ENCODE measurements at regions not wholly inside any gene's neighbourhood (a gene's known extent, or its start where the extent isn't known, plus 50 kb on each side); places are given as distances from the start of the nearest gene placed in this dataset.

GRCh38 chr9:75633451-75634057 is 256.9 kb upstream of the PCSK5 start:
- intact Hi-C loops (cut with micrococcal nuclease; ENCODE audit: unreplicated experiment): no loop called here
- no peak overlapping the region for H3K27ac ChIP-seq (ENCODE audit: low read length)
- no peaks in the 10 kb centered on the region for H3K9me3 ChIP-seq (ENCODE audit: control insufficient read depth, insufficient read depth, low read depth, low read length)
- TF ChIP-seq POLR2AphosphoS5 (IDR thresholded peaks at IDR 0.05; ENCODE audit: low read depth, low read length) (no peak), SIN3A (IDR thresholded peaks at IDR 0.05; ENCODE audit: borderline replicate concordance, insufficient read depth, low read depth, low read length) (no peak), TCF7L2 (IDR thresholded peaks at IDR 0.05; ENCODE audit: low read depth, low read length) (no peak)
- TF ChIP-seq, protein P1, sequence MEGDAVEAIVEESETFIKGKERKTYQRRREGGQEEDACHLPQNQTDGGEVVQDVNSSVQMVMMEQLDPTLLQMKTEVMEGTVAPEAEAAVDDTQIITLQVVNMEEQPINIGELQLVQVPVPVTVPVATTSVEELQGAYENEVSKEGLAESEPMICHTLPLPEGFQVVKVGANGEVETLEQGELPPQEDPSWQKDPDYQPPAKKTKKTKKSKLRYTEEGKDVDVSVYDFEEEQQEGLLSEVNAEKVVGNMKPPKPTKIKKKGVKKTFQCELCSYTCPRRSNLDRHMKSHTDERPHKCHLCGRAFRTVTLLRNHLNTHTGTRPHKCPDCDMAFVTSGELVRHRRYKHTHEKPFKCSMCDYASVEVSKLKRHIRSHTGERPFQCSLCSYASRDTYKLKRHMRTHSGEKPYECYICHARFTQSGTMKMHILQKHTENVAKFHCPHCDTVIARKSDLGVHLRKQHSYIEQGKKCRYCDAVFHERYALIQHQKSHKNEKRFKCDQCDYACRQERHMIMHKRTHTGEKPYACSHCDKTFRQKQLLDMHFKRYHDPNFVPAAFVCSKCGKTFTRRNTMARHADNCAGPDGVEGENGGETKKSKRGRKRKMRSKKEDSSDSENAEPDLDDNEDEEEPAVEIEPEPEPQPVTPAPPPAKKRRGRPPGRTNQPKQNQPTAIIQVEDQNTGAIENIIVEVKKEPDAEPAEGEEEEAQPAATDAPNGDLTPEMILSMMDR (IDR thresholded peaks at IDR 0.05): no peak
- TF ChIP-seq, protein P2, sequence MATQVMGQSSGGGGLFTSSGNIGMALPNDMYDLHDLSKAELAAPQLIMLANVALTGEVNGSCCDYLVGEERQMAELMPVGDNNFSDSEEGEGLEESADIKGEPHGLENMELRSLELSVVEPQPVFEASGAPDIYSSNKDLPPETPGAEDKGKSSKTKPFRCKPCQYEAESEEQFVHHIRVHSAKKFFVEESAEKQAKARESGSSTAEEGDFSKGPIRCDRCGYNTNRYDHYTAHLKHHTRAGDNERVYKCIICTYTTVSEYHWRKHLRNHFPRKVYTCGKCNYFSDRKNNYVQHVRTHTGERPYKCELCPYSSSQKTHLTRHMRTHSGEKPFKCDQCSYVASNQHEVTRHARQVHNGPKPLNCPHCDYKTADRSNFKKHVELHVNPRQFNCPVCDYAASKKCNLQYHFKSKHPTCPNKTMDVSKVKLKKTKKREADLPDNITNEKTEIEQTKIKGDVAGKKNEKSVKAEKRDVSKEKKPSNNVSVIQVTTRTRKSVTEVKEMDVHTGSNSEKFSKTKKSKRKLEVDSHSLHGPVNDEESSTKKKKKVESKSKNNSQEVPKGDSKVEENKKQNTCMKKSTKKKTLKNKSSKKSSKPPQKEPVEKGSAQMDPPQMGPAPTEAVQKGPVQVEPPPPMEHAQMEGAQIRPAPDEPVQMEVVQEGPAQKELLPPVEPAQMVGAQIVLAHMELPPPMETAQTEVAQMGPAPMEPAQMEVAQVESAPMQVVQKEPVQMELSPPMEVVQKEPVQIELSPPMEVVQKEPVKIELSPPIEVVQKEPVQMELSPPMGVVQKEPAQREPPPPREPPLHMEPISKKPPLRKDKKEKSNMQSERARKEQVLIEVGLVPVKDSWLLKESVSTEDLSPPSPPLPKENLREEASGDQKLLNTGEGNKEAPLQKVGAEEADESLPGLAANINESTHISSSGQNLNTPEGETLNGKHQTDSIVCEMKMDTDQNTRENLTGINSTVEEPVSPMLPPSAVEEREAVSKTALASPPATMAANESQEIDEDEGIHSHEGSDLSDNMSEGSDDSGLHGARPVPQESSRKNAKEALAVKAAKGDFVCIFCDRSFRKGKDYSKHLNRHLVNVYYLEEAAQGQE (IDR thresholded peaks at IDR 0.05; ENCODE audit: insufficient read depth in 1 of 2, low read depth in 2 of 2, low read length in 1 of 2): no peak
- no peaks in the 10 kb centered on the region for H3K27me3 ChIP-seq (ENCODE audit: control insufficient read depth, insufficient read depth, low read length)
- CTCF ChIA-PET: no interaction called here
- BruUV-seq (replicated peaks): no TSS peak
- H3K4me1 ChIP-seq (ENCODE audit: control insufficient read depth, insufficient read depth, low read length): no peaks in the 10 kb centered on the region
- H3K4me3 ChIP-seq (ENCODE audit: low read depth in 2 of 2, low read length in 2 of 2): no peak overlapping the region
- ATAC-seq (no peak), DNase-seq (ENCODE audit: low read depth, low spot score) (no peak)
- POLR2A ChIA-PET: no interaction called here
- in situ Hi-C loops (cut with HindIII; ENCODE audit: low pct_unique_long_range_greater_than_20kb, low sequenced_read_pairs): no loop called here
- no peaks in the 10 kb centered on the region for H3K36me3 ChIP-seq (ENCODE audit: control insufficient read depth, insufficient read depth, low read length)

GRCh38 chr9:75636427-75637045 is 253.9 kb upstream of the PCSK5 start:
- BruUV-seq (replicated peaks): no TSS peak
- intact Hi-C loops (cut with micrococcal nuclease; ENCODE audit: unreplicated experiment) (no loop called here), in situ Hi-C loops (cut with HindIII; ENCODE audit: low pct_unique_long_range_greater_than_20kb, low sequenced_read_pairs) (no loop called here)
- ATAC-seq (no peak), DNase-seq (ENCODE audit: low read depth, low spot score) (no peak)
- ChIA-PET POLR2A (no interaction called here), CTCF (interaction anchor here (0.6 kb wide), 1 partner anchor 1057 kb away, joined by 10 read pairs; no protein-coding TSS in a partner anchor)
- no peaks in the 10 kb centered on the region for H3K27me3 ChIP-seq (ENCODE audit: control insufficient read depth, insufficient read depth, low read length)
- H3K27ac ChIP-seq (ENCODE audit: low read length): no peak overlapping the region
- H3K36me3 ChIP-seq (ENCODE audit: control insufficient read depth, insufficient read depth, low read length): no peaks in the 10 kb centered on the region
- no peaks in the 10 kb centered on the region for H3K4me1 ChIP-seq (ENCODE audit: control insufficient read depth, insufficient read depth, low read length)
- TF ChIP-seq, protein P1 (IDR thresholded peaks at IDR 0.05): no peak
- TF ChIP-seq SIN3A (IDR thresholded peaks at IDR 0.05; ENCODE audit: borderline replicate concordance, insufficient read depth, low read depth, low read length) (no peak), TCF7L2 (IDR thresholded peaks at IDR 0.05; ENCODE audit: low read depth, low read length) (no peak), POLR2AphosphoS5 (IDR thresholded peaks at IDR 0.05; ENCODE audit: low read depth, low read length) (no peak)
- TF ChIP-seq, protein P2 (IDR thresholded peaks at IDR 0.05; ENCODE audit: insufficient read depth in 1 of 2, low read depth in 2 of 2, low read length in 1 of 2): no peak
- no peak overlapping the region for H3K4me3 ChIP-seq (ENCODE audit: low read depth in 2 of 2, low read length in 2 of 2)
- H3K9me3 ChIP-seq (ENCODE audit: control insufficient read depth, insufficient read depth, low read depth, low read length): no peaks in the 10 kb centered on the region
